GM21367 (cell line): ENCODE measurements at regions not wholly inside any gene's neighbourhood (a gene's known extent, or its start where the extent isn't known, plus 50 kb on each side); places are given as distances from the start of the nearest gene placed in this dataset.

Experiments used
- ATAC-seq: cut with Tn5 transposase; IDR thresholded peaks from one replicate; pipeline ENCODE4 v1.9.1; 2021; ENCODE audit not compliant: unreplicated experiment

- ATAC-seq, result no peak
Observed at GRCh38 chr16:73287859-73288405, 240.0 kb upstream of the ZFHX3 start.

- ATAC-seq, result no peak
Observed at GRCh38 chr16:73286346-73287267, 238.7 kb upstream of the ZFHX3 start.

- no peak for ATAC-seq
Observed at GRCh38 chr16:73285436-73286201, 237.7 kb upstream of the ZFHX3 start.

- no peak for ATAC-seq
Observed at GRCh38 chr16:73280388-73280787, 232.5 kb upstream of the ZFHX3 start.

DNA sequence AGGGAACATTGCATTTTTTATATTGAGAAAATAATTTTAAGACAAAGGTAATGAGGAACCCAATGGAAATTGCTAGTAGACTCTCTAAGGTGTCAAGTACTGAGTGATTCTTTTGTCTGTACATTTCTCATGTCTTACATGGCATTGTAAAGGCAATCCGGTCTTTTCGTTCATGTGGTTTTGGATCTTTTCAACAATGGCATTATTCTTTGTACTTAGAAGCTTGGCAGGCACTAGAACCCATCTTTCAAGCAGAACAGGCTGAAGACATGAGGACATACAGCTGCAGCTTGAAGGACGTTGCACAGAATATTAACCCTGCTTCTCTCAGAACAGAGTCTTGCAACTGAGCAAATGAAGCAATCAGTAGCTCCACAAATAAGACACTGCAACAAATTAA is 231.5 kb upstream of the ZFHX3 start:
- no peak for ATAC-seq

- ATAC-seq, result no peak
Observed at GRCh38 chr16:73277071-73277470, 229.1 kb upstream of the ZFHX3 start.

GRCh38 chr16:73275448-73275847 is 227.5 kb upstream of the ZFHX3 start:
- no peak for ATAC-seq

DNA sequence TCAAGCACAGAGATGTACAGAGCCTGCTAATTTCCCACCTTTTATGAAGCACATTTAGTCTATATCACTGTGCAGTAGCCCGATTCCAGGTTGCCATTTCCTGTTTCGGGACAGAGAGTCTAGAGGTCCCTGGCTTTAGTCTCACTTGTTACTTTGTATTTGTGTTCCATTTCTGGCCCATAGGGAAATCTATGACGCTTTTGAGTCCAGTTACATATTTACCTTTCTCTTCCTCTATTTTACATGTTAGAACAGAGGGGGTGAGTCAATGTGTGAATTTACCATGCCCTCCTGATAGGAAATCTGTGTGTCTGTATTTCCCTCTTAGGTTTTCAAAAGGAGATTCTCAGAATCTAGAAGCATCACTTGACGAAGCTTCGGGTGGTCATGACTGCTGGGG is 227.1 kb upstream of the ZFHX3 start:
- ATAC-seq, result no peak

DNA sequence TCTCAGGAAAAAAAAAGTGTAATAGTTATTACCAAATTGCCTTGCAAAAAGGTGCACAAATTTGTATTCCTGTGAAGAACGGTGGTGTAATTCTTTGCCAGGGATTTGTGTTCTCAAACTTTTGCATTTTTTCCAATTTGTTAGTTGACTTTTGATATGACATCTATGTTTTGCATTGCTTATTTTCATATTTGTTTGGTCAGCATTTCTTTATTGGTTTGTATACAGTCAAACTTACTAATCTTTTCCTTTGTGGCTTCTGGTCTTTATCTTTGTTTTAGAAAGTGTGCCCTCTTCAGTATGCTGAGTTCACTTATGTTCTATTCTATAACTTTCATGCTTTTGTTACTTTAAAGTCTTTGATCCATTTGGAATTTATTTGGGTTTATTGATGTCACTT is 226.2 kb upstream of the ZFHX3 start:
- no peak for ATAC-seq

GRCh38 chr16:73268366-73268993 is 220.6 kb upstream of the ZFHX3 start:
- ATAC-seq, result no peak

DNA sequence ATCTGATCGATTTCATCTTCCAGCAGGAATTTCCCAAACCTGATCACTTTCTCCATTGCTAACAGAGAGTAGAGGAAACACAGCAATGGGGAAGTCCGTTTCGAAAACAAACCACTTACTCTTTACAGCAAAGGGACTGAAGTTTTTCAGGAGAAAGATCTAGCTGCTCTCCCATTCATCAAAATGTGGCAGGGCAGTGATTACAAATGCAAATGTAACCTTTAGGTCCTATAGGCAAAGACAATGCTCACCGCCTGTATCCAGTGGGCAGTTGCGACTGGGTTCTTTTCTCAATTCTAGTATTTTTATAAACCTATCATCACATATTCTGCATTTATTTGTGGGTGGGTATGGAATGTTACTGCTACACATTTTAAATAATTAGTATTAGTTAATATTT is 218.0 kb upstream of the ZFHX3 start:
- no peak for ATAC-seq

DNA sequence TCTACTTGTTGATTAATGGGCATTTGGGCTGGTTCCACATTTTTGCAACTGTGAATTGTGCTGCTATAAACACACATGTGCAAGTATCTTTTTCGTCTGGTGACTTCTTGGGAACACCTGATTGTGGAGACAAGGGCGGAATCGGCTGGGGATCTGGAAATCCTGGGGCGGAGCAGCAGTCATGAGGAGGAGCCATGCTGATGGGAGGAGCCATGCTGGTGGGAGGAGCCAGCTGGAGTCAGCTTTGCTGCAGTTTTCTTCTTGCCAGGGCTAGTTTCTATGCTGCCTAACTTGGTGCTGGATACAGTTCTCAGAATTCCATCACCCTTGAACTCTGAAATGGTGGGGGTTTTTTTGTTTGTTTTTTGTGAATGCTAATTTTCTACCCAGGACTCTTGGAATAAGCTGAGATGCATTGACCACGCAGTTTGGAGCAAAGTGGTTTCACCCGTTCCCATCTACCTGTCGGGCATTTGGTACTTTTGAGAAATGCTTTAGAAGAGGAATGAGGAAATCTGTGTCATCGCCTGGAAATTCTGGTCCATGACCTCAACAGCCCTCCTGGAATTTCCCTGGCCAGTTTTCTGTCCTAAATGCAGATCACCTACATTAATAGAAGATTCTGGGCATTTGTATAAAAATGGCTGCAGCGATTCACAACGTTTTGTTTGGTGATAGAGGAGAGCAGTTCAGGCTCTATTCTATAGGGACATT is 217.4 kb upstream of the ZFHX3 start:
- no peak for ATAC-seq

GRCh38 chr16:73262931-73263330 is 215.0 kb upstream of the ZFHX3 start:
- no peak for ATAC-seq

- no peak for ATAC-seq
Observed at GRCh38 chr16:73255031-73255430, 207.1 kb upstream of the ZFHX3 start.

DNA sequence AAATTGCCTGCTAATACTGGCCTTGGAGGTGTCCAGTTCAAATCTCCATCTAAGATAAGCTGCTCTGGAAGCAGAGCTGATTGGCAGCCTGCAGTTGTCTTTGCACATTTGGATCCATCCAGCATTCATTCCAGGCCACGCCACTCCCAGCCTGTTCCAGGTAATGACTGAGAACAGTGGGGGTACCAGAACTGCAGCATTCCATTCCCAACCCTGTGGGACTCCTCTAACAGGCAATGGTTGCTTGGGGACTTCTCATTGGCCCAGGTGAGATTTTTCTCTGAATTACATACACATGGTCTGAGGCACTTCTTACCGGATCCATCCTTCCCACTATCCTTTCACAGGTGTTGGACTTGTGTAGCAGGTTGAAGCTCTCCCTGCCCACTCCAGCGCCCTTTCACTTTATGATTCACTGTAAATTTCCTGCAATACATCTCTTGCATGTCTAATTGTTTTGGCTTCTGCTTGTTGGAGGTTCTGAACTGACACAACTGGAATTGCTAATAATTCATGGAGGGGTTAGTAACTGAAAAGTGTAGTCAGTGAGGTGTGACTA is 206.1 kb upstream of the ZFHX3 start:
- ATAC-seq, result no peak

- ATAC-seq, result no peak
Observed at GRCh38 chr16:73252446-73252845, 204.5 kb upstream of the ZFHX3 start.

GRCh38 chr16:73251608-73252007 is 203.7 kb upstream of the ZFHX3 start:
- no peak for ATAC-seq

DNA sequence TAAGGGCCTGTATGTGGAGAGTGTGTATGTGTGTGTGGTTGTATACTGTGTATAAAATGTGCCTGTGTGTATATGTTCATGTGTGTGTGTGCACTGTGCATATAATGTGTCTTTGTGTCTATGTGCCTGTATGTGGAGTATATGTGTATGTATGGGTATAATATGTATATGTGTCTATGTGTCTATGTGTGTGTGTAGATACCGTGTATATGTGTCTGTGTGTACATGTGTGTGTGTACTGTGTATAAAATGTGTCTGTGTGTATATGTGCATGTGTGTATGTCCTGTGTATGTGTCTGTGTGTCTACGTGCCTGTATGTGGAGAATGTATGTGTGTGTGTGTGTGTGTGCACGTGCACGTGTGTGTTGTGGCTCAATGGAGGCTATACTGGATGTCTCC is 200.4 kb upstream of the ZFHX3 start:
- ATAC-seq, result no peak

DNA sequence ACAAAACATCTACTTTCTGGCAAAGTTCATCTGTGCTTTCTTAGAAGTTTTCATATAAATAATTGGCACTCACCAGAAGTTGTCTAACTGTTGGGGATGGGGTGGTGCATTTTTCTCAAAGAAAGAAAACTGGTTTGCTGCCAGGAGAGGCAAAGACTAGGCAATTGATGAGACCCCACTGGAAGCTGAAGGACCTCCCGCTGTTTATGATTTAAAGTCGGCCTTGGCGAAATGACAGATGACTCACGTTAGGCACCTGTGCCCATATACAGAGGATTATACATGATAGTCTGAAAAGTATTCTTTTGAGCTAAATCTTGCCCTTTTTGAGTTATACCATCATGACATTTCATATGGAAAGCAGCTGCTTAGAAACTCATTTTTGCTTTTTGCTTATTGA is 193.0 kb upstream of the ZFHX3 start:
- no peak for ATAC-seq

- ATAC-seq, result no peak
Observed at GRCh38 chr16:73237601-73238000, 189.7 kb upstream of the ZFHX3 start.

DNA sequence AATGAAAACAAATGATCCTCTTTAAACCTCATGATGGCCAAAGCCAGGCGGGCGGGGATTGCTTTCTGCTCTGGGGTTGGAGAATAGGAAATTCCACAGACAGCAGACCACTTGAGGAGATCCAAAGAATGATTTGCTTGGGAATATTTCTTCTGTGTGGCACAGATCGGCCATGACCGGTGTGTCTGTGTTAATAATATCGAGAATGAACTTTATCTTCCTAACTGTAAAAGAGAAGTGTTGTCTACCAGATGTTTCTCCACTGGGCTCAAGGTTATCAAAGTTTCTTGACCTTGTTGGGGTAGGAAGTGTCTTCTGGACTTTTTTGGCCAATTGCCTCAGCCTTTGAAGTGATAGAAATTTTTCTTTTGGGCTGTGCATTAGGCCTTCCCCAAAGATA is 186.6 kb upstream of the ZFHX3 start:
- ATAC-seq, result no peak
